ENCODE measurements at regions not wholly inside any gene's neighbourhood (a gene's known extent, or its start where the extent isn't known, plus 50 kb on each side); places are given as distances from the start of the nearest gene placed in this dataset.
A peak's percentile ranks its signal among the peaks of the same experiment; 100 is the strongest.

GRCh38 chr3:152540120-152540519 is 271.4 kb downstream of the MBNL1 start:
- no TSS peak for BruUV-seq (replicated peaks)
- Histone ChIP-seq H2AFZ (ENCODE audit: low read depth, low read length) (no peak overlapping the region), H3K9ac (ENCODE audit: insufficient read depth in 1 of 2, low read depth in 2 of 2, low read length in 2 of 2) (no peak overlapping the region), H4K20me1 (replicated peaks; ENCODE audit: control insufficient read depth, insufficient read depth, low read length) (no peaks in the 10 kb centered on the region), H3K4me2 (ENCODE audit: insufficient read depth, low read length) (no peak overlapping the region), H3K9me3 (replicated peaks; ENCODE audit: control insufficient read depth, insufficient read depth, low read depth, low read length) (peaks cover 12% of the 10 kb centered on the region), H3K9me1 (ENCODE audit: control insufficient read depth, insufficient read depth, low read length) (no peaks in the 10 kb centered on the region), H3K79me2 (ENCODE audit: control insufficient read depth, insufficient read depth, low read length) (no peaks in the 10 kb centered on the region), H3K27me3 (ENCODE audit: control insufficient read depth in 2 of 2, insufficient read depth in 2 of 2, low read length in 2 of 2) (no peaks in the 10 kb centered on the region), H3K36me3 (ENCODE audit: control insufficient read depth, insufficient read depth, low read length) (no peaks in the 10 kb centered on the region), H3K27ac (ENCODE audit: extremely low read depth, low read depth, low read length) (no peak overlapping the region), H3K4me1 (replicated peaks in 1 of 2; ENCODE audit: control insufficient read depth in 2 of 2, insufficient read depth in 2 of 2, low read length in 2 of 2) (no peaks in the 10 kb centered on the region), H3K4me3 (no peak overlapping the region)
- DNase-seq (ENCODE audit: extremely low read depth in 1 of 4, low spot score in 3 of 4) (no peak), ATAC-seq (no peak), FAIRE-seq (no peak)
- in situ Hi-C loops (cut with MboI) = no loop called here
- intact Hi-C loops (cut with micrococcal nuclease) = no loop called here
- CTCF ChIA-PET (ENCODE audit: low intra/inter-chr PET ratio) = no interaction called here
- POLR2A ChIA-PET = no interaction called here
- peak; percentile 43 for TF ChIP-seq ZNF280A (IDR thresholded peaks at IDR 0.05; ENCODE audit: low read depth, partially characterized antibody)
- 0 out of 4 replicates have a peak, but pooled peaks of 1 of the 2 experiments have one; percentile 45 for TF ChIP-seq TRIM24 (IDR thresholded peaks at IDR 0.05)
- no peak for TF ChIP-seq EP300 (IDR thresholded peaks at IDR 0.05; ENCODE audit: low read length)
- TF ChIP-seq BRF2 (IDR thresholded peaks at IDR 0.05; ENCODE audit: borderline replicate concordance, insufficient read depth, insufficient read length) = no peak
- no peak for TF ChIP-seq ZNF785 (CRISPR knock-in tag; IDR thresholded peaks at IDR 0.05)
- TF ChIP-seq ARID3B (CRISPR knock-in tag; IDR thresholded peaks at IDR 0.05; ENCODE audit: borderline replicate concordance) = no peak
- TF ChIP-seq MTA2 (IDR thresholded peaks at IDR 0.05; ENCODE audit: low read depth) = no peak
- no peak for TF ChIP-seq CREB1 (IDR thresholded peaks at IDR 0.05)
- no peak for TF ChIP-seq CREB1 (CRISPR knock-in tag; IDR thresholded peaks at IDR 0.05)
- TF ChIP-seq ZC3H4 (CRISPR knock-in tag; IDR thresholded peaks at IDR 0.05; ENCODE audit: borderline replicate concordance) = no peak
- no peak for TF ChIP-seq NELFE (IDR thresholded peaks at IDR 0.05; ENCODE audit: insufficient read depth, insufficient read length)
- no peak for TF ChIP-seq SNRNP70 (optimal IDR thresholded peaks at IDR 0.05; ENCODE audit: low read depth, low read length)
- TF ChIP-seq KLF16 (IDR thresholded peaks at IDR 0.05) = no peak
- TF ChIP-seq HNRNPL (IDR thresholded peaks at IDR 0.05; ENCODE audit: low read depth, low read length) = no peak
- TF ChIP-seq FOXJ3 (CRISPR knock-in tag; IDR thresholded peaks at IDR 0.05) = no peak
- no peak for TF ChIP-seq HIVEP1 (CRISPR knock-in tag; IDR thresholded peaks at IDR 0.05)
- peak; percentile 84; the same call in 1 of the 2 replicates for TF ChIP-seq TRIM28 (IDR thresholded peaks at IDR 0.05)
- TF ChIP-seq ELF1 (tag; IDR thresholded peaks at IDR 0.05) = no peak
- TF ChIP-seq ETS1 (conservative IDR thresholded peaks at IDR 0.05; ENCODE audit: control insufficient read depth, low read depth, low read length) = no peak
- TF ChIP-seq EWSR1 (IDR thresholded peaks at IDR 0.05; ENCODE audit: borderline replicate concordance, low read depth, partially characterized antibody) = no peak
- TF ChIP-seq ATF1 (CRISPR knock-in tag; IDR thresholded peaks at IDR 0.05) = no peak
- TF ChIP-seq ATF1 (tag; IDR thresholded peaks at IDR 0.05) = no peak
- no peak for TF ChIP-seq ZNF57 (CRISPR knock-in tag; IDR thresholded peaks at IDR 0.05)

All from K562 (cell line).